ENCODE measurements at regions not wholly inside any gene's neighbourhood (a gene's known extent, or its start where the extent isn't known, plus 50 kb on each side); places are given as distances from the start of the nearest gene placed in this dataset.
A peak's percentile ranks its signal among the peaks of the same experiment; 100 is the strongest.

DNA sequence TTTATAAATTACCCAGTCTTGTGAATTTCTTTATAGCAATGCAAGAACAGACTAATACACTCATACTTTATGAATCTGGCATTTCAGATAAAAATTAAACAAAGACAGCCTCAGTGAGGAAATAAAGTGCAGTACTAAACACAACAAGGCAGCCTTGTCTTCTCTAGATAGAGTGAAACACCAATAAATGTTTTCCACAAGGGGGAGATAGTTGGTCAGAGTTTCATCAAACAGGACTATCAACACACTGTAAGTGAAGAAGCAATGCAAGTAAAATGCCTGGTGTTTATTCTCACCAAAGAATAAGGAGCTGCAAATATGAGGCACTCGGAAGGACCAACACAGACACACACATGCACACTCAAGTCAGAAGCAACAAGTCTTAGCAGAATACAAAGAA lies 62.8 kb downstream of the FAM9B start:
- no peak for DNase-seq (ENCODE audit: low read depth in 2 of 2)

DNA sequence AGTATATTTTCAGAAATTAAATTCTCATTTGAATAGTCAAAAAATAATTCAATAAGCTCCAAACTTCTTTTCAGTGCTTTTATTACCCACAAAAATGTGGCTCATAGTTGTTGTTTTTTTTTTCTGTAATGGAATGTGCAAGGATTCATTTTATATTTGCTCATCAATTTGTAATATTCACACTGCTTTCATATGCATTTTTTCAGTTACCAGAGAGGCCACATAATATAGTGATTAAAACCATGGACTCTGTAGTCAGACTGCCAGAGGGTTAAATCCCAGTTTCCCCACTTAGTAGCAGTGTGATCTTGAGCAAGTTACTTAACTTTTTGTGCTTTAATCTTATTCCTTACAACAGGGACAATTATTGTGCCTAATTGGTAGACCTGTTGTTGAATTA lies 64.5 kb downstream of the FAM9B start:
- DNase-seq (ENCODE audit: low read depth in 2 of 2) = no peak

DNA sequence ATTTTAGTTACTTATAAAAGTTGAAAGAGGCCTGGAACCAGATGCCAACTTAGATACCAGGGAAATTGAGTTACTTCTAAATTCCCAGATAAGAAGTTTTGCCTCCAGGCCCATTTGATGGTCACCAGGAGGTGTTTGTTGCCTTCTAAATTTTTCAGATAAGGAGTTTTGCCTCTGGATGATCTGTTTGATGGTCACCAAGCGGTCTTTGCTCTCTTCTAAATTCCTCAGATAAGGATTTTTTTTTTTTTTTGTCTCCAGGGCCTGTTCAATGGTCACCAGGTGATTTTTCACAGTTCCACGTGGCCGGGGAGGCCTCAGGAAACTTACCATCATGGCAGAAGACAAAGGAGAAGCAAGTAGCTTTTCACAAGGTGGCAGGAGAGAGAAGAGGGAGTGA lies 66.5 kb downstream of the FAM9B start:
- no peak for DNase-seq (ENCODE audit: low read depth in 2 of 2)

DNA sequence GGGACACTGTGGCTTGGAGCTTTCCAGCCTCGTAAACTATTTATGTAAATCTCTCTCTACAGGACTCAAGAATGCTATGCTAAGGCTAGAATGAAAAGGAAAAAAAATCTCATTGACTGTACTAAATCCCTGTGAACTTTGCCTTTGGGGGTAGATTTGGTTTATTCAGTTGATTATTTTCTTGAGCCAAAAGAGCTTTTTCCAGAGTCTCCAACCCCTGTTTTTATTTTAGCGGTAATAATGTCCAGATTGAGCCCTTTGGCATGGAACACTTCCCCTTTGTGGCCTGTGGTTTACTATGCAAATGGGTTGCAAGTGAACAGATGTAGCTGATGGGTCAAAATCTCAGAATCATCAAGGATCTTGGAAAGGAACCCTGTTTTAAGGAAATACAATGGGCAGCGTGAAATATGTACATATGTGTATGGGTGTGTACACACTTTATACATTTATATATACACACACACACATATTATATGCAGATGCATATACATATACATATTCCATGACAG lies 72.9 kb downstream of the FAM9B start:
- no peak for DNase-seq (ENCODE audit: low read depth in 2 of 2)

DNA sequence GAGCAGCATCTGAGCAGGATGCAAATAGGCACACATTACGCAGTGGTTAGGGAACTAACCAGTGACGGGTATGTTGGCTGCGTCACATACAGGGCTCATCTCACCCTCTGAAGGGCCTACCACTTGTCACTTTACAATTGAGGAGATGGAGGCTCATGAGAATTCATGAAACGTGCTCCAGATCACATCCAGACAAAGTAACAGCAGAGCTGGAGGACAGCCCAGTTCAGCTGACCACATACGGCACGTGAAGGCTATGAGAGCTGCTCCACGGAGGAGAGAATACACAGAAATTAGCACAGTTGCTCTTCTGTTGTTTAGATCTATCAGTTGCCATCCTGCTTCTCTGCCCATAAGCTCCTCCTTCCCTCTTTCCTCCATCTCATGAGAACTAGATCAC lies 78.4 kb downstream of the FAM9B start:
- no peak for DNase-seq (ENCODE audit: low read depth in 2 of 2)

DNA sequence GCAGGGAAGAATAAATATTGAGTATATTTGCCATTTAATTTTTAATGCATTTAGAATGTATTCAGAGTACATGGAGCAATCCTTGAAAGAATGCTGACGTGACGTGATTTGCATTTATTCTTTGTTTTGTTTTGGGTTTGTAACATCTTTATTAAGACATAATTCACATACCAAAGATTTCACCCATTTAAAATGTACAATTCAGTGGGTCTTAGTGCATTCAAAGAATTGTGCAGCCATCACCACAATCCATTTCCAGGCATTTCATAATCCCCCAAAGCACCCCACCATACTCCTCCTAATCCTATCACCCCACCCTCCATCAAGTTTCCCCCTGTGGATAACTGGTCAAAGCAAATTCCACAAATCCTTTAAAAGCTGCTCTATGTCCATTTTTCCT lies 87.4 kb downstream of the FAM9B start:
- DNase-seq (ENCODE audit: low read depth in 2 of 2) = no peak

DNA sequence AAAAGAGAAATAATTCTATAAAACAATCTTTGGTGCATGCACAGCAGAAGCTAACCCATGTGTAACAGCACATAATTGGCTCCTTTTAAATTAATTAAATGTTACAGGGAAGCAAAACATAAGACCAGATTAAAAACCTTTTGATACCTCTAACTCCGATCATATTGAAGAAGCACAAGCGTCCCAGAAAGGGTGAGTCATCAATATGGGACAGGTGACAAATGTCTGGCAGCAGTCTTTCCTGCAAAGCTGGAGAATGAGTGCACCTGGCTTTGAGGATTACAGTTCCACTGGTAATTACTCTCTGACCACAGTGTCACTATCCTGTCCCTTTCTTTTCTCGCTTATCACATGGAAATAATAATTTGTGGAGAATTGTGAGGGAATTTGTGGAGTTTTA lies 94.6 kb downstream of the FAM9B start:
- no peak for DNase-seq (ENCODE audit: low read depth in 2 of 2)

DNA sequence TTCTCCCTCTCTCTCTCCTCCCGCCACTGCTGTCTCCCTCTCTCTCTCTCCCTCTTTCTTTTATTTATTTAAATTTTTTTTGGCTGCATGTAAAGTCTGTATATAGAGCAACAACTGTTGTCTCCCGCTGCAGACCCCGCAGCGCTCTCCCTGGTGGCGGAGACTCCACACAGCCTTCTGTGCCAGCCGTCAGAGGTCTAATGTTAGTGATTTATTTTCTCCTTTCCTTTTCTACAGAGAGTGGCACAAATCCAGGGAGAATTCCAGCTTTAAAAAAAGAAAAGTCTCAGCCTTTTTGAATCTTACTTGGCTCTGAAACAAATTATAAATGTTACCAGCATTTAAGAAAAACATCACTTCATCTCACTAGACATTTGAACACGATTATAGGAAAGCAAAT lies 106.2 kb downstream of the FAM9B start:
- DNase-seq (ENCODE audit: low read depth in 2 of 2) = no peak

DNA sequence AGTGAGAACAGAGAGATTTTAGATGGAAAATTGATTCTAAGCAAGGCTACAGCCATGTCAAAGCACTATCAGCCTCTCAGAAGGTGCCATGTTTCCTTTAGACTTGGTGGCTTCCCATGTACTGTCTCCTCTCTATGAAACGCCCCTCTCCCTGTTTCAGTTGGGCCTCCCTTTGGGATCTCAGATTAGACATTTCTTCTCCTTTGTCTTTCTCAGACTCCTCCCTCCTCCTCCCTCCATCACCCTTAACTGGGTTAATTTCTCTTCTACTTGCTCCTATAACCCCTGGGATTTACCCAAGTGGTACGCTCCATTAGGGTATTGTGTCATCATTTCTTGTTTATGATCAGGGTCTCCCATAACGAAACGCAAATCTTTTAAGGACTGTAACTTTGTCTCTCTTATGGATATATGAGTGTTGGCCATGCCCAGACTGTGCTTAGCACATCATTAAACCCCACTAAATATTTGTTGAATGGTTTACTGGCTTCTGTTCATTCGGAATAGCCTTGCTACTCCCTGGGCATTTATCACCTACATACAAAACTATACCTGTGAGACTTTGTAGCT lies 106.8 kb downstream of the FAM9B start:
- no peak for DNase-seq (ENCODE audit: low read depth in 2 of 2)

DNA sequence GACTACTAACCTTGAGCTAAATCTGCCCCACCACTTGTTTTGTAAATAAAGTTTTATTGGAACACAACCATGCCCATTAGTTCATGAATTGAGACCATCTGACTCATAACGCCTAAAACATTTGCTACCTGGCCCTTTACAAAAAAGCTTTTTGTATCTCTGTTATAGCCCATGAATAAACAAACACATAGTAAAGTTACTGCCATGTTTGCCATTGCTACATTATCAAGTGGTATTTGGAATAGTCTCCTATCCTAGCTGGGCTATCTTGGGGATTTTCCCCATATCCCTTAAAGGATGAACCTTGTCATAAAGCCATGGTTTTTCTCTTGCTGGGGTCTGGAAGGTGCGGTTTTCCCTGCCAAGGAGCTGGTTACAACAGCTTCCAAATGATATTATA lies 112.3 kb downstream of the FAM9B start:
- no peak for DNase-seq (ENCODE audit: low read depth in 2 of 2)

DNA sequence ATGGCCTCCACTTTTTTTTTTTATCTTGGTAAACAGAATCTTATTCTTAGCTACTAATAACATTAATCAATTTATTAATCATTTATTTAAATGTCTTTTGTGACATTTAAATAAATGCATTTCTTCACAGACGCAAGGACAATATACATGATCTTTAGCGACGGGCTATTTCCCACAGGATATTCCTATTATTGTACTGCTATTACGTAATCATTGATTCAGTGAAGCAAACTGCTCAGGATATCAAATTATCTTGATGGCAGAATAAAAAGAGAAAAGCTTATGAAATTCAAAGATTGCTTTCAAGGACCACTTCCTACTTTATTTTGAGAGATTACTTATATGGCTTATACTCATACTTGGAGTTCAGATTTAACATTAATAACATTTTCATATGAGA lies 114.1 kb downstream of the FAM9B start:
- no peak for DNase-seq (ENCODE audit: low read depth in 2 of 2)

DNA sequence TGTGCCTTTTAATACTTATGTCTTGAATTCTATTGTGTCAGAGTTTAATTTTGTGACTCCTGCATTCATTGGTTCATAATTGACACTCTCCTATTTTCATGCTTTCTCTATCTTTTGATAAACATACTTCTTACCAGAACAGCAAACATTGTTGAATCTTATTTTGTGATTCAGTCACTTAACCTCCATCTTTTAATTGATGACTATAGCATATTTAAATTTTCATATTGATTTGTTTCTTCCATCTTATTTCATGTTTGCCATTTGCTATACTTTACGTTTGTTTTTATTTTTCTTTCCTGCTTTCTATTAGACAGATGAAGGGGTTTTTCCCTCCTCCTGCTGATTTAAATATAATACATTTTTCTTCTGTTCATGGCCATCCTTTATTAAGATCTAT lies 115.5 kb upstream of the FAM9A start:
- DNase-seq (ENCODE audit: low read depth in 2 of 2) = no peak

DNA sequence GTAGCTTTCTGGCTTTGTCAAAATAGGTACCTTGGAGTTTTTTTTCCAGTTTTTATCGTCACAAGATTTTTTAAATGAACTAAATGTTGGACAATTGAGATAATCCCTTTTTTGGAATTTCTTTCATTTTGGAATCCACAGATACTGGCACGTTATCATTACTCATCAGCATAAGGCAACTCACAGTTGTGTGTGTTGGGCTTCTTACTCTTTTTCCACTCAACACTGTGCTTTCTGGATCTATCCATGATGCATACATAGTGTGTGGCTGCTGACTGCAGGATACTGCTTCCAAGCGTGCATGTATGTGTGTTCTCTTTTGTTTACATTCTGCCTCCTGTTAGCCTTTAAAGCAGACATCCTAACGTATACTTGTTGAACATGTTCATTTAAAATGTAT lies 113.5 kb upstream of the FAM9A start:
- no peak for DNase-seq (ENCODE audit: low read depth in 2 of 2)

DNA sequence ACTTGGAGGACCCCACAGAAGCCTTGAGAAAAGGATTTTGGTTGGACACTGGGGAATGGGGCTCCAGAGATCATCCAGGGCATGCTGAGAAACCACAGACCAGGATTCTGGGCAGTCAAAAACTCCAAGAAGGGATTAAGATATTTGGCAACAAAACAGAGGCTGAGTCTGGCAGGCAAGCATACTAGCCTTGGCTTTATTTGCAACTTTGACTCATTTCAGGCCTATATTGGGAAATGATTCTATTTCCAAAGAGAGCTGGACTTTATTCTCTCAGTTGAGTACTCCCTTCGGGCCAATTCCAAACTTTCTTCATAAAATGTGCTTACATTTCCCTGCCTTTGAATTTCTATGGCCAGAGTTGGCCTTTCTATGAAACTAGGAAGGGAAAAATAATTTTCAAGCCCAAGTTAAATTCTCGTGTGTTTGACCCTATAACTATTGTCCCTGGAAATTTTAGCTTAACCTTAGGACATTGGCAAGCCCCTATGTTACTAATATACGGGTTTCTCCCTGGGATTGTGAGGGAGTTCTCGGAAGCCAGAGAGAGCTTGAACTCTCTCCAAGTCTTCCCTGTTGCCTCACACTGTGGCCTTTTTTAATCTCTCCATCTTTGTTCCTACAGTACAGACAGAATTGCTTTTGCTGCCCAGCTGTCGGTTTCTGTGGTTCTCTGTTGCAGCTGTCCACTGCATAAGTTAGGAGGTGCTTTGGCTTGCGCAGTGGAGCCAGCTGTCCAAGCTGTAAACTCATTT lies 112.6 kb upstream of the FAM9A start:
- DNase-seq (ENCODE audit: low read depth in 2 of 2) = no peak

DNA sequence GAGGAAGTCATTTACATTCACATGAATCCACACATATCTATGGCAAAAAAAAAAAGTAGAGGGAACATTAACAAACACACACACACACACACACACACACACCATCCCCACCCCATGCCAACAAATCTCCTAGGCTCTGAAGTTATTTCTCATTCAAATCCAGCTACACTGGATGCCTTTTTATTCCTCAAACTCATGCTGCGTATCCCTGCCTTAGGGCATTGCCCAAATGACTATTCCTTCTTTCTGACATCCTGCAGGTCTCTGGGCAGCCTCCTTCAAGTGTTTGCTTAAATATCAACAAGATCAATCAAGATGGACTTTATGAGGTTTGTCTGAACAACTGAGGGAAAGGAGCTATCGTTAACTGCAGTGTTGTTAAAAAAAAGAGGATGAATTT lies 106.5 kb upstream of the FAM9A start:
- no peak for DNase-seq (ENCODE audit: low read depth in 2 of 2)

DNA sequence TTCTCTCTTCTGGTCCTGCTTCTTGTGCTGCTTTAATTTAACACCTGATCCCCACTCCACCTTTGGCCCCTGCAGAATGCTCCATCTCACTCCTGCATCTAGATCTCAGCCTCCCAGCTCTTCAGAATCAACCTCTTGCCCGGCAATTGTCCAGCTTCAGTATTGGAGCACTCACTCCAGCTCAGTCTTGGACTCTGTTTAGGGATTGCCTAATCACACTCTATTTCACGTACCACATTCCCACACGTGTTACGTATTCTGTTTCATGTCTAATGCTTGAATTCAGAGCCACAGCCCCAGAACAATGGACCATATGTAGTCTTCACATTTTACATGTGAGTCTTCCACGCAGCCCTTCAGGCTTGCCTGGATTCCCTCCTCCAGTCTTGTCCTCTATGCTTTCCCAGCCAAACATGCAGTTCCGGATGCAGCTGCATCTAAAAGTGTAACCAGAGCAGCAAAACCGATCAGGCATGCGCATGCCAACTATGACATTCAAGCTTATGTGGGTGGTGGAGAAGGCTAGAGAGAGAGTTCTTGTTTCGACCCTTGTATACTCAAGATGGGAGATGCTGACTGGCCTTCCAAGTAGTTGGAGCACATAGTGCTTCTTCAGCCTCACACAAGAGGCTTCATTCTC lies 105.2 kb upstream of the FAM9A start:
- no peak for DNase-seq (ENCODE audit: low read depth in 2 of 2)

DNA sequence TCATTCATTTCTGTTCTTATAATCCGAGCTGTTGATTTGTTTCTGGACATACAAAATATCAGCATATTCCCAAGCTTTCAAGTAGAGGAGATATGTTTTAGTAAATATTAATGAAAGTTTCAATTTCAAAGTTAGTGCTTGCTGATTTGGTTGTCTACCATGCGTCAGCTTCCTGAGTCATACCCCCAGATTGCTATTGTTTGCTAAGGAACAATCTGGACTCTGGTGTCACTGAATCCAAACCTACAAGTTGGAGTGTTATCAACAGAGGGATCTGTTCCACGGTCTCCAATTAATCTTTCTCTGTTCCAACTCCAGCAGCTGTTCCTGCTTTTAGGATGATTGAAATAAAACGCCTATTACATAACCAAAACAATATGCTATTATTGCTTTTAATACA lies 96.1 kb upstream of the FAM9A start:
- no peak for DNase-seq (ENCODE audit: low read depth in 2 of 2)

DNA sequence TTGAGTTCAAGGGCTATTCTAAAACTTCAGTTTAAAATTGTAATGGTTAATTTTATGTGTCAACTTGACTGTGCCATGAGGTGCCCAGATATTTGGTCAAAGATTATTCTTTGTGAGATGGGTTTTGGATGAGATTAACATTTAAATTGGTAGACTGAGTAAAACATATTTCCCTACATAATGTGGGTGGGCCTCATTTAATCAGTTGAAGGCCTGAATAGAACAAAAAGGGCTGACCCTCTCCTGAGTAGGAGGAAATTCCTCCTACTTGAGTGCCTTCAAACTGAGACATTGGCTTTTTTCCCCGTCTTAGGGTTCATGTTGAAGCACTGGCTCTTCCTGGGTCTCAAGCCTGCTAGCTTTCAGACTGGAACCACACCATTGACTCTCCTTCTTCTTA lies 89.6 kb upstream of the FAM9A start:
- DNase-seq (ENCODE audit: low read depth in 2 of 2) = no peak

DNA sequence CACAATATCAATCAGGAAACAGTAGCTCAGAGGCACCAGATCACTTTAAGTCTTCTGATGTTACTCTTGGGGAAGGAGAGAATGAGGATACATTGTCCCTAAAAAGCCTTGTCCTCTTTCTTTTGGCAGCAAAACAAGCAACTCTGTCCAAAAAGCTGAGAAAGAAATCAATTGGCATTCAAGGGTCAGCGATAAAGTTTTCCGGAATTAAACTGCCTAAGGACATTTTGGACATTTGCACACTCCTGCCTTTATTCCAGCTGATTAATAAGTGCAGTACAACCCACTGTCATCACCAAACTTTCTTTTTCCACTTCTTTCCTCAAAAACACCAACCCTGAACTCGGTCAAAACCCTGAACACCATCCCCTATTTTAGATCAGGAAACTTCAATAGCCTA lies 85.8 kb upstream of the FAM9A start:
- no peak for DNase-seq (ENCODE audit: low read depth in 2 of 2)

DNA sequence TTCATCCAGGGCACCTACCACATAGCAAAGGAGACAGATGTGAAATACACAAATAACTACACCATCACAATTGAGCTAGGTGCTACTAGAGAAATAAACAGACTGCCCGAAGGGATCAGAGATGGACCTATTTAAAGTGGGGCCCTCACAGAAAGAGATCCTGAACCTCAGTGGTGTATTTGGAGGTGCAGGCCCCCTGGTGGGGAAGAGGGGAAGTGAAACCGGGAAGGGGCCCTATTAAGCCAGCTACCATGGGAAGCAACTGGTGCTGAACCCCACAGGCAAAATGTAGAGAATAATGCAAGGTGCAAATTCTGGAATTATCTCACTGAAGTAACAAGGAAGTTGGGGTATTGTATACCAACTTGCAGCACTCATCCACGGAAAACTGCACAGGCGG lies 78.6 kb upstream of the FAM9A start:
- peak in 1 of 2 donors; percentile 9 for DNase-seq (ENCODE audit: low read depth in 2 of 2)

DNA sequence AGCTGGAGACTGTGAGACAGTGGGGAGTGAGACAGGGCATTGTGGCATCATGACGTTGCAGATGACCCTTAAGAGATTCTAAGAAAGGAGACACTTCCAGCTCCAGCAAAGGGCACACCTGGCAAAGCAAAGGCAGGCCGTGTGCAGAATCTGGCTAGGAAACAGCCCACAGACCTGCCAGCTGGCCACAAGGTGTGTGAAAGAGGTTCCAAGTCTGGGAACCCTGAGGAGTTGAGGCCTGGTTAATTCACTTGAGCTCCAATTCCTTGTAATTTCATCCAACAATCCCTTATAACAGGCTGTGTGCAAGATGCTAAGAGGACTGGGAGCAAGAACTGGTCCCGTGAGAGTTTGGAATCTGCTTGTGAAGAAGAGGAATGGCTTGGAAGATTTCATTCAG lies 72.8 kb upstream of the FAM9A start:
- DNase-seq (ENCODE audit: low read depth in 2 of 2) = no peak

DNA sequence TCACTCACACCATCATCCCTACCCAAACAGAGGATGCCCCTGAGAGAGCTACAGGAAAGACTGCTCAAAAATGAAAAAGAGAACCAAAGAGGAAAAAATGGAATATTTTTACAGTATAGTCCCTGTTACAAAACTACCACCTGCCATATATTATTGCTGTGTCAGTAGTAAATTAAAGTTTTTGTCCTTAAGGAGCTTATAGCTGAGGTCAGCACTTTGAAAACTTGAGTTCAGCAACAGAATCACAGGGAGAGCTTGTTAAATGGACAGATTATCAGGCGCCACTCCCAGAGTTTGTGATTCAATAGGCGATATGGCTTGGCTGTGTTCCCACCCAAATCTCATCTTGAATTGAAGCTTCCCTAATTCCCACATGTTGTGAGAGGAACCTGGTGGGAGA lies 71.9 kb upstream of the FAM9A start:
- no peak for DNase-seq (ENCODE audit: low read depth in 2 of 2)

DNA sequence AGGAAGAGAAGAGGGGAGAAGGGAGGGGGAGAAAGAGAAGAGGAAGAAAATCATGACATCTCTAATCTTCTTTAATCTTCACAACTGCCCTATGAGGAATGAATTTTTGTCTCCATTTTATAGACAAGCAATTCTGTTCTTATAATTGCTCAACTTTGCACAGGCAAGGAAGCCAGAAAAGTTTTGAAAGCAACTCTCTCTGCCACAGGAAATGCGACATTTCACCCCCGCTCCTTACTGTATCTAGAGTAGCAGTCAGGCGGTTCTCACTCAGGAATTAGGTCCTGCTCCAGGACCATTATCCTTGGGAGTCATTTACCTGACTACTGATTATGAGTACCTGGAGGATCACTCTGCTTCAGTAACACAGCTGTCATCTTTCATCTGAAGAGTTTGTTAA lies 69.2 kb upstream of the FAM9A start:
- DNase-seq (ENCODE audit: low read depth in 2 of 2) = no peak
